Esophagus squamous epithelium (tissue), 5 donors: ENCODE measurements at regions not wholly inside any gene's neighbourhood (a gene's known extent, or its start where the extent isn't known, plus 50 kb on each side); places are given as distances from the start of the nearest gene placed in this dataset.

ENCODE experiments used
- DNase-seq: peaks from one replicate; lab custom pipeline; 2025; lab: John Stamatoyannopoulos, UW
- H3K27ac ChIP-seq, 4 donors: fragments of 200-600 bp; sonication (generic); one replicate each; pipeline ENCODE4 v1.5.1; 2016 to 2019; ENCODE audit warnings: mild to moderate bottlenecking in 1 of 4
- H3K27me3 ChIP-seq, 4 donors: fragments of 200-600 bp; sonication (generic); 1 replicate in 3 of 4; 2 replicates in 1 of 4; pipeline versions ENCODE4 v1.5.1 to v1.6.0; 2017 to 2021; ENCODE audit warnings: antibody characterized with exemption in 1 of 4
- H3K36me3 ChIP-seq, 3 donors: fragments of 200-600 bp; sonication (generic); one replicate each; pipeline ENCODE4 v1.5.1; 2016 to 2019
- H3K4me1 ChIP-seq, 3 donors: fragments of 200-600 bp; sonication (generic); one replicate each; pipeline ENCODE4 v1.5.1; 2017 to 2019
- H3K4me3 ChIP-seq, 4 donors: fragments of 200-600 bp; sonication (generic); 1 replicate in 3 of 4; 2 replicates in 1 of 4; pipeline ENCODE4 v1.5.1; 2016 to 2019; ENCODE audit warnings: mild to moderate bottlenecking in 2 of 4, moderate library complexity in 1 of 4
- H3K9me3 ChIP-seq, 3 donors: fragments of 200-600 bp; sonication (generic); one replicate each; pipeline ENCODE4 v1.5.1; 2016 to 2019
- CTCF ChIP-seq, 6 experiments: fragments of 450-650 bp in 4 of 6; fragments of 200-600 bp in 2 of 6; sonication (generic) in 2 of 6; IDR thresholded peaks; one replicate each; pipeline ENCODE4 v1.5.1; 2016 to 2019; ENCODE audit warnings: antibody characterized with exemption in 6 of 6, mild to moderate bottlenecking in 4 of 6, moderate library complexity in 4 of 6
- POLR2A ChIP-seq, 4 donors: fragments of 450-650 bp; IDR thresholded peaks; one replicate each; pipeline ENCODE4 v1.6.1; 2017; ENCODE audit warnings: antibody characterized with exemption in 4 of 4, mild to moderate bottlenecking in 4 of 4, moderate library complexity in 3 of 4
- WGBS, 2 donors: methylation state at CpG; one replicate each; pipeline ENCODE4 v1.1.5; 2018; 5-methylcytosine and 5-hydroxymethylcytosine counted together
- intact Hi-C: fragments of 100-400 bp; cut with DNase I; formaldehyde crosslinking; loops from one replicate; pipeline ENCODE4 v1.15.0; 2022
- donor health status: DM: yes; HTN: yes; CAD: no.

GRCh38 chr13:104779311-104779993, 1713.2 kb upstream of the SLC10A2 start:
- TF ChIP-seq CTCF (IDR thresholded peaks at IDR 0.05): no peak
- no peak for TF ChIP-seq POLR2A (IDR thresholded peaks at IDR 0.05)
- no peaks in the 10 kb centered on the region for H3K27me3 ChIP-seq
- no peaks in the 10 kb centered on the region for H3K4me1 ChIP-seq
- H3K36me3 ChIP-seq: no peaks in the 10 kb centered on the region
- no peak overlapping the region for H3K27ac ChIP-seq
- no peak overlapping the region for H3K4me3 ChIP-seq
- DNase-seq: no peak
- H3K9me3 ChIP-seq: no peaks in the 10 kb centered on the region
- intact Hi-C loops: no loop called here
- WGBS, 2 donors: 45 to 49% methylated on average over 4 of the region's 4 CpGs

- WGBS, 2 donors: 40 to 46% methylated on average over 2 of the region's 2 CpGs
- intact Hi-C loops: no loop called here
- Histone ChIP-seq H3K36me3 (no peaks in the 10 kb centered on the region), H3K4me3 (no peak overlapping the region), H3K4me1 (no peaks in the 10 kb centered on the region), H3K9me3 (no peaks in the 10 kb centered on the region), H3K27ac (no peak overlapping the region), H3K27me3 (no peaks in the 10 kb centered on the region)
- TF ChIP-seq CTCF (IDR thresholded peaks at IDR 0.05) (peak in 3 of 6 experiments; percentile 35 to 51 (median 39)), POLR2A (IDR thresholded peaks at IDR 0.05) (no peak)
- DNase-seq: no peak
Observed at GRCh38 chr13:104773775-104774174, 1707.6 kb upstream of the SLC10A2 start.

- Histone ChIP-seq H3K27ac (no peak overlapping the region), H3K36me3 (no peaks in the 10 kb centered on the region), H3K4me3 (no peak overlapping the region), H3K4me1 (no peaks in the 10 kb centered on the region), H3K9me3 (no peaks in the 10 kb centered on the region), H3K27me3 (no peaks in the 10 kb centered on the region)
- intact Hi-C loops: no loop called here
- TF ChIP-seq CTCF (IDR thresholded peaks at IDR 0.05) (no peak), POLR2A (IDR thresholded peaks at IDR 0.05) (no peak)
- 55 to 67% methylated on average over 4 of the region's 4 CpGs for WGBS, 2 donors
- DNase-seq: no peak
Observed at GRCh38 chr13:104769545-104769944, 1703.3 kb upstream of the SLC10A2 start.

- intact Hi-C loops: no loop called here
- no peak for DNase-seq
- H3K9me3 ChIP-seq: no peaks in the 10 kb centered on the region
- H3K36me3 ChIP-seq: no peaks in the 10 kb centered on the region
- TF ChIP-seq POLR2A (IDR thresholded peaks at IDR 0.05): no peak
- no peak for TF ChIP-seq CTCF (IDR thresholded peaks at IDR 0.05)
- H3K4me1 ChIP-seq: no peaks in the 10 kb centered on the region
- H3K4me3 ChIP-seq: no peak overlapping the region
- no peak overlapping the region for H3K27ac ChIP-seq
- no peaks in the 10 kb centered on the region for H3K27me3 ChIP-seq
Observed at GRCh38 chr13:104766319-104766718, 1700.1 kb upstream of the SLC10A2 start.

GRCh38 chr13:104764600-104764999, 1698.4 kb upstream of the SLC10A2 start:
- no peak overlapping the region for H3K4me3 ChIP-seq
- WGBS, 2 donors: 68 to 76% methylated on average over 4 of the region's 4 CpGs
- no peaks in the 10 kb centered on the region for H3K36me3 ChIP-seq
- H3K27ac ChIP-seq: no peak overlapping the region
- H3K27me3 ChIP-seq: no peaks in the 10 kb centered on the region
- DNase-seq: no peak
- no peaks in the 10 kb centered on the region for H3K9me3 ChIP-seq
- no peak for TF ChIP-seq POLR2A (IDR thresholded peaks at IDR 0.05)
- H3K4me1 ChIP-seq: no peaks in the 10 kb centered on the region
- intact Hi-C loops: no loop called here

GRCh38 chr13:104759069-104759468, 1692.9 kb upstream of the SLC10A2 start:
- Histone ChIP-seq H3K4me1 (no peaks in the 10 kb centered on the region), H3K4me3 (no peak overlapping the region), H3K9me3 (no peaks in the 10 kb centered on the region), H3K36me3 (no peaks in the 10 kb centered on the region), H3K27ac (no peak overlapping the region), H3K27me3 (no peaks in the 10 kb centered on the region)
- intact Hi-C loops: no loop called here
- no peak for DNase-seq
- WGBS, 2 donors: 84 to 90% methylated on average over 3 of the region's 3 CpGs
- TF ChIP-seq CTCF (IDR thresholded peaks at IDR 0.05) (no peak), POLR2A (IDR thresholded peaks at IDR 0.05) (no peak)
